ENCODE measurements at regions not wholly inside any gene's neighbourhood (a gene's known extent, or its start where the extent isn't known, plus 50 kb on each side); places are given as distances from the start of the nearest gene placed in this dataset.

- Histone ChIP-seq H3K4me1 (ENCODE audit: low read depth) (peaks cover 5% of the 10 kb centered on the region), H3K27me3 (peaks cover 7% of the 10 kb centered on the region), H3K27ac (no peak overlapping the region), H3K4me3 (no peak overlapping the region), H3K36me3 (no peaks in the 10 kb centered on the region), H3K9me3 (ENCODE audit: low read depth) (peaks cover 3% of the 10 kb centered on the region)
- TF ChIP-seq, protein P1, sequence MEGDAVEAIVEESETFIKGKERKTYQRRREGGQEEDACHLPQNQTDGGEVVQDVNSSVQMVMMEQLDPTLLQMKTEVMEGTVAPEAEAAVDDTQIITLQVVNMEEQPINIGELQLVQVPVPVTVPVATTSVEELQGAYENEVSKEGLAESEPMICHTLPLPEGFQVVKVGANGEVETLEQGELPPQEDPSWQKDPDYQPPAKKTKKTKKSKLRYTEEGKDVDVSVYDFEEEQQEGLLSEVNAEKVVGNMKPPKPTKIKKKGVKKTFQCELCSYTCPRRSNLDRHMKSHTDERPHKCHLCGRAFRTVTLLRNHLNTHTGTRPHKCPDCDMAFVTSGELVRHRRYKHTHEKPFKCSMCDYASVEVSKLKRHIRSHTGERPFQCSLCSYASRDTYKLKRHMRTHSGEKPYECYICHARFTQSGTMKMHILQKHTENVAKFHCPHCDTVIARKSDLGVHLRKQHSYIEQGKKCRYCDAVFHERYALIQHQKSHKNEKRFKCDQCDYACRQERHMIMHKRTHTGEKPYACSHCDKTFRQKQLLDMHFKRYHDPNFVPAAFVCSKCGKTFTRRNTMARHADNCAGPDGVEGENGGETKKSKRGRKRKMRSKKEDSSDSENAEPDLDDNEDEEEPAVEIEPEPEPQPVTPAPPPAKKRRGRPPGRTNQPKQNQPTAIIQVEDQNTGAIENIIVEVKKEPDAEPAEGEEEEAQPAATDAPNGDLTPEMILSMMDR (IDR thresholded peaks at IDR 0.05; ENCODE audit: low read depth, low read length) = no peak
- DNase-seq (ENCODE audit: low read depth in 1 of 2, low spot score in 1 of 2) = no peak
Observed at GRCh38 chr4:54912155-54912554, 213.2 kb downstream of the KDR start.

DNA sequence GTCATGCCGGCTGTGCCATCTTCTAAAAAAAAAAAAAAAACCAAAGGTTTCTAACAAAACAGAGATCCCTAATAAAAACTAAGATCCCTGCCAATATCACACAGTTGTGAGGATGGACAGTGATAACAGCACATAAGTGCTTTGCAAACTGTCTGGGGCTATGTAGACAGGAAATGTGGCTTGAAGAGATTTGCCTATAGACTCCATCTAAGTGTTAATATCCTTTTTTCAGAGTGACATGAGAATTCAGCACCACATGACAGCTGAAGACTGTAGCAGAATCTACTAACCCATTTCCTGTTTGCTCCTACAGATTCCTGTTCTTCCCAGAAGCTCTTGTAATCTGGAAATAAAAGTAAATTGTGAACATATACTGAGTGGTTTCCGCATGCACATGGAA is 215.4 kb downstream of the KDR start:
- Histone ChIP-seq H3K36me3 (no peaks in the 10 kb centered on the region), H3K4me1 (ENCODE audit: low read depth) (peaks cover 5% of the 10 kb centered on the region), H3K4me3 (no peak overlapping the region), H3K27me3 (peaks cover 7% of the 10 kb centered on the region), H3K27ac (no peak overlapping the region), H3K9me3 (ENCODE audit: low read depth) (peaks cover 3% of the 10 kb centered on the region)
- DNase-seq (ENCODE audit: low read depth in 1 of 2, low spot score in 1 of 2) = no peak
- TF ChIP-seq, protein P1 (IDR thresholded peaks at IDR 0.05; ENCODE audit: low read depth, low read length) = no peak

DNA sequence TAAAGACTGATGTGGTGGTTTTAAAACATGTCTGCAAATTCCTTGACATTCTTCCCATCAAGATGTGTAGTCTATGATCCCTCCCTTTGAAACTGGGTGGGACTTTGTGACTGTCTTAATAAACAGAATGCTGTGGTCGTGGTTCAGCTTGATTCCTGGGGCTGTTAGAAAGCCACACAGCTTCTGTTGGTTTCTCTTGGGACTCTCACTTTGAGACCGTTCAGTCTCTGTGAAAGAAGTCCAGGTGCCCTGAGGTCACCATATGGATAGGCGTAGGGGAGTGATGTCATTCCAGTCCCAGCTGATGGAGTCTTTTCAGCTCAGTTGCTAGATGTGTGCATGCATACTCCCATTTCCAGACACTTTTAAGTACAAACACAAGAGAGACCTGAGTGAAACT is 216.6 kb downstream of the KDR start:
- peaks cover 7% of the 10 kb centered on the region for H3K27me3 ChIP-seq
- no peak overlapping the region for H3K4me3 ChIP-seq
- H3K9me3 ChIP-seq (ENCODE audit: low read depth) = peaks cover 3% of the 10 kb centered on the region
- no peak for DNase-seq (ENCODE audit: low read depth in 1 of 2, low spot score in 1 of 2)
- H3K27ac ChIP-seq = no peak overlapping the region
- H3K4me1 ChIP-seq (ENCODE audit: low read depth) = no peaks in the 10 kb centered on the region
- no peaks in the 10 kb centered on the region for H3K36me3 ChIP-seq
- TF ChIP-seq, protein P1 (IDR thresholded peaks at IDR 0.05; ENCODE audit: low read depth, low read length) = no peak

- H3K36me3 ChIP-seq = no peaks in the 10 kb centered on the region
- no peak for DNase-seq (ENCODE audit: low read depth in 1 of 2, low spot score in 1 of 2)
- H3K4me3 ChIP-seq = no peak overlapping the region
- H3K9me3 ChIP-seq (ENCODE audit: low read depth) = peaks cover 3% of the 10 kb centered on the region
- H3K27me3 ChIP-seq = no peaks in the 10 kb centered on the region
- TF ChIP-seq, protein P1 (IDR thresholded peaks at IDR 0.05; ENCODE audit: low read depth, low read length) = no peak
- no peaks in the 10 kb centered on the region for H3K4me1 ChIP-seq (ENCODE audit: low read depth)
- H3K27ac ChIP-seq = no peak overlapping the region
Observed at GRCh38 chr4:54904953-54905352, 220.4 kb downstream of the KDR start.

GRCh38 chr4:54902976-54903375 is 222.4 kb downstream of the KDR start:
- peak; percentile 6 to 31 for DNase-seq (ENCODE audit: low read depth in 1 of 2, low spot score in 1 of 2)
- H3K27ac ChIP-seq = no peak overlapping the region
- H3K4me3 ChIP-seq = no peak overlapping the region
- TF ChIP-seq, protein P1 (IDR thresholded peaks at IDR 0.05; ENCODE audit: low read depth, low read length) = no peak
- no peaks in the 10 kb centered on the region for H3K36me3 ChIP-seq
- H3K27me3 ChIP-seq = peaks cover 5% of the 10 kb centered on the region
- H3K9me3 ChIP-seq (ENCODE audit: low read depth) = peaks cover 3% of the 10 kb centered on the region
- H3K4me1 ChIP-seq (ENCODE audit: low read depth) = no peaks in the 10 kb centered on the region

DNA sequence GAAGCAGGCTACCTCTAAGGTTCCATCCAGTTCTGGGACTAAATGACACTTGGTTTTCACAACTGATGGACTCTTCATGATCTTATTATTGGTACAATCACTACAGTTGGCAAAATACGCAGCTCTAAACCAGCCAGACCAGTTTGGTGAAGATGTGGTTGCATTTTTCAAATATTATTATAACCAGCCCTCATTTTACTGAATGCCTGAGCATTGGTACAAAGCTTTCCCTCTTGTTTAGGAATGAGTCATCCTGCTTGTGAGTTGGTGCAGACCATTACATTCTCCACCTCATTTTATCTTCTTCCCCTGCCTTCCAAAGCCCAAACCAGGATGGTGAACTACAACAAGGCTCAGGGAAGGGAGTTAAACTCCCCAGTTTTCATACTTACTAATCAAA is 223.1 kb downstream of the KDR start:
- Histone ChIP-seq H3K27ac (no peak overlapping the region), H3K27me3 (peaks cover 5% of the 10 kb centered on the region), H3K36me3 (no peaks in the 10 kb centered on the region), H3K4me1 (ENCODE audit: low read depth) (no peaks in the 10 kb centered on the region), H3K4me3 (no peak overlapping the region), H3K9me3 (ENCODE audit: low read depth) (no peaks in the 10 kb centered on the region)
- DNase-seq (ENCODE audit: low read depth in 1 of 2, low spot score in 1 of 2) = peak in 1 of 2 donors; percentile 17
- TF ChIP-seq, protein P1 (IDR thresholded peaks at IDR 0.05; ENCODE audit: low read depth, low read length) = no peak

All from cardiac muscle cell (in vitro differentiated cells and primary cell).